HG03025 (cell line): ENCODE measurements at regions not wholly inside any gene's neighbourhood (a gene's known extent, or its start where the extent isn't known, plus 50 kb on each side); places are given as distances from the start of the nearest gene placed in this dataset.
"Not testable (repeated sequence)": the region's sequence is repeated elsewhere in the genome, so short reads cannot be mapped to it uniquely, and the experiment has no call there.

Experiments
- ATAC-seq: cut with Tn5 transposase; IDR thresholded peaks from one replicate; pipeline ENCODE4 v1.9.1; 2021; ENCODE audit warnings: mild to moderate bottlenecking, moderate library complexity; ENCODE audit not compliant: unreplicated experiment, low FRiP score

DNA sequence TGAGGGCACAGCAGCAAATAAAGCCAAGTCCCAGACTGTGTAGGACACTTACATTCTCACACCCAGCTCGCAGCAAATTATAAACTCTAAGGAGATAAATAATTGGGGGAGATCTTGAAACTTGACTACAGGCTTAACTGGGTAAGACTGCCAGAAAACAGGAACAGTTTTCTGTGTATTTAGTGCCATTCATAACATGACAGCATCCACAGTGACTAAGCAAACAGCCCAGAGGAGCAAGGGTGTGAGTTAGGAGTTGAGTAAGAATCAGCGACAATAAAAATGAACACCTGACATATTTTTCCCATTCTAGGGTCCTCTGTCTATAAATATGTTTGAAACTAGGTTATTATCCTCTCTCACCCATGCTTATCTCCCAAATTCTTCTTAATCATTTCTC lies 370.9 kb upstream of the WWC1 start:
- ATAC-seq = no peak

GRCh38 chr5:167921796-167922195 lies 369.6 kb upstream of the WWC1 start:
- ATAC-seq = no peak

DNA sequence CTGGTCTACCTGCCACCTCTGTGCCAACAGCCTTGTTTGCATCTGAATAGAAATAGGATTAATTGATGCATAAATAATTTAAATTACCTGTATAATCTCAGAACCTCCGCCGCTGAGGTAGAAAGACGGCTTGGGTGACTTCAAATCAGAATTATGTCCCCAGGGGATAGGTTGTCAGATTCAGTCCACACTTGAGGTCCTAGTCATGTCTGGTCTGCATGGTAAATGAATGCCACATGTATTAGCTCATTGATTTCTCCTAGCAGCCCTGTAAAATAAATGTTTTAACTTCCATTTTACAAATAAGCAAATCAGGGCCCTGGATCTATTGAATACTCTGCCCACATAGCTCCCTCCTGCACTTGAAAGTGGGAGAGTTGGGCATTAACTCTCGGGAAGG lies 368.0 kb upstream of the WWC1 start:
- ATAC-seq = no peak

GRCh38 chr5:167929841-167930240 lies 361.6 kb upstream of the WWC1 start:
- ATAC-seq = no peak

DNA sequence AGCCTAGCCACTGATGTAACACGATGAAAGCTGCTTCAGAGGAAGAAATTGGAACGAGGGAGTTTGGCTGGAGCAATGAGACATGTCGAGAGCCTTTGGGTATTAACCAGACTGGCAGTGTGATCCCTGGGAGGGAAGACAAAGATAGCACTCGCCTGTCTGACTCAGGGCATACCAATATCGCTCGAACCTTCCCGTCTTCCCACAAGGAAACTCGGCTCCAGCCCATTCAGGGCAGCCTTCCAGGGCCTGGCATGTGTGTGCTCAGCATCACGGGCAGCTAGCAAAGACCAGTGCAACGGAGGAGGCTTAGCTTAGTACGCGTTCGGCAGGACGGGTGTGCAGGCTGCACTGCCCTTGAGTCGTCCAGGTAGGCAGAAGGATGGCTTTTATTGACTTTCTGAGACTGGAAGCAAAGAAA lies 356.9 kb upstream of the WWC1 start:
- ATAC-seq = no peak

DNA sequence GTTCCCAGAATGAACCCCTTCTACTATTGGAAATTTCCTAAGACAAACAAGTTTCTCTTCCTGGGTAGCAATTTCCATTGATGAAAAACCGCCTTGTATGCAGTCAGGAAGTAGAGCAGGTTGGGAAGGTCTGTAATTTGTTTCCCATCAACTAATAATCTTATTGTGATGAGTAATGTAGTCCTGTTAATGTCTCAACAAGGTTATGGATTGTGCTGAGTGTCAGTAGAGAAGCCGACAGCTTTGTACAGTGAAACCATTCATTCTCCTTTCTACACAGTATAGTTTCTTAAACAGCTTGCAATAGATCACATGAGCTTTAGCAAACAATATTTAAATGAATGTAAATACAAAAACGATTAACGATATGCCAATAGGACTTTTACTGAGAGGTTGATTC lies 355.4 kb upstream of the WWC1 start:
- ATAC-seq = no peak

DNA sequence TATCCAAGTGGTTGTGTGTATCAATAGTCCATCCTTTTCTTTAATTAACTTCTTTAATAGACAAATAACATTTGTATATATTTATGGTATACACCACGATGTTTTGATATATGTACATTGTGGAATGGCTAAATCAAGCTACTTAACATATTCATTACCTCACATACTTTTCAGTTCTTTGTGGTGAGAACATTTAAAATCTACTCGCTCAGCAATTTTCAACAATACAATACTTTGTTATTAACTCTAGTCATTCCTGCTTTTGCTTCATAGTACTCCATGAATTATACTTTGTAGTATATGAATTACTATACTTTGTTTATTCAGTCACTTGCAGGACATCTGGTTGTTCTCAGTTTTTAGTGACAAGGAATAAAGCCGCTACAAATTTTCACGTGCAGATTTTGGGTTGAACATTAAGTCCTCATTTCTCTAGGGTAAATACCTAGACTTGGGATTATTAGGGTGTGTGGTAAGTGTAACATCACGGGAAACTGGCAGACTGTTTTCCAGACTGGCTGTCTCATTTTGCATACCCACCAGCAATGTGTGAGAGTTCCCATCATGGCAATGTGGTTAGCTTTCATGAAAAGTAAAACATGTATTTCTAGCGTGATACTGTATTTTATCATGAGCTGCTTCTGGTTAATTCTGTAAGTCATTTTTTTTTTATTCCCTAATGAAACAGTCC lies 354.4 kb upstream of the WWC1 start:
- no peak for ATAC-seq

DNA sequence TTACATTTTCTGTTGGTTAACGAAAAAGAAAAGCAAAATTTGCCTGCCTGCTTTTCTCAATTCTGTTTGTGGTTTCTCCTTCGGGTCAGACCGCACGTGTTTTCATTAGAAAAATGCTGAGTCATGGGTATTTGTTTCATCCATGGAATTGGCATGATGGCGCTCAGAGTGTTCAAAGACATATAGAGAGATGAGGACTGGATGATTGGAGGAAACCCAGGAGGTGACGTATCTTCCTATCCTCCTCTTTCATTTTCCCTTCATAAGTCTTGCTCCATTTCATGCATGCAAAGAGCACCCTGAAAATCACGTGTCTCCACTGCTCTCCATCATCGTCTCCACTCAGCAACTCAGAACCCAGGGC lies 353.8 kb upstream of the WWC1 start:
- ATAC-seq = no peak

GRCh38 chr5:167939686-167940085 lies 351.8 kb upstream of the WWC1 start:
- no peak for ATAC-seq

DNA sequence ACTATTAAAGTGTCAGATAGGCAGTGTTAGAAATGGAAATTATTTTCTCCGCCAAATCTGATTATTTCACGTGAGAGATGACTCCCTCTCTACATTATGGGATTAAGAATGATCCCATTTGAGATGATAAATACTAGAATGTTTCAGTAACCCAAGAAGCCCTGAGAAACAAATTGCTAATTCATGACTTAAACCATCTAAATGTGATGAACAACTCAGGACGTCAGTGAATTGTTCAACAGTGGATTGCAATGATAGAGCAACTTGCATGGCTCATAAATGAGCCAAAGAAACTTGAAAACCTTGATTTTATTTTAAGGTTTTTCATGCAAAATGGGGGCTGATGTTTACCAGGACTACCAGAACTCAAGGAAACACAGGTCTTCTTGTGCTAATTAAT lies 350.5 kb upstream of the WWC1 start:
- no peak for ATAC-seq

DNA sequence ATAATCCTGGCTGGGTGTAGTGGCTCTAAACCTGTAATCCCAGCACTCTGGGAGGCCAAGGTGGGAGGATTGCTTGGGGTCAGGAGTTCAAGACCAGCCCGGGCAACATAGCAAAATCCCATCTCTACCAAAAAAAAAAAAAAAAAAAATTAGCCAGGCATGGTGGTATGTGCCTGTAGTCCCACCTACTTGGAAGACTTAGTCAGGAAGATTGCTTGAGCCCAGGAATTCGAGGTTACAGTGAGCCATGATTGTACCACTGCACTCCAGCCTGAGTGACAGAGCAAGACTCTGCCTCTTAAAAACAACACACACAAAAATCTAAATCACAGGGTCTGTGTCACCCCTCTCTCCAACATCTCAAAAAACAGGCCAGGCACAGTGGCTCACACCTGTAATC lies 349.9 kb upstream of the WWC1 start:
- ATAC-seq = not testable (repeated sequence)

DNA sequence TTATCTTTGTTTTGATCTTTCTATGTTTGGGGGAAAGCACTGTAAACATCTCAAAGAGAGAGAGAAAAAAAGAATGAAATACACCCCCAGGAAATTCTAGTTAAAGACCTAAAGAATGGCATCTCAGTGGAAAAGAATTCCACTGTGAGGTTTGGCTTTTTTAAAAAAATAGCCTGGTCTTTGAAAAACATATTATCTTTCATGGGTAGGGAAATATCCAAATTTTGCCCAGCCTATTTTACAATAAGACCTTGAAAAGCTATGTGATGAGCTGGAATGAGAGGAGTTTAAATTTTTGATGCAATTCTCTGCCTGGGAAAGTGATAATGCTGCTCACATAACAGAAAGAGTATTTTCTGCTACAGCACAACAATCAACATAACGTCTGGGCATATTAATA lies 348.1 kb upstream of the WWC1 start:
- ATAC-seq = no peak

- no peak for ATAC-seq
These were observed 347.2 kb upstream of the WWC1 start for GRCh38 chr5:167944121-167944852.

DNA sequence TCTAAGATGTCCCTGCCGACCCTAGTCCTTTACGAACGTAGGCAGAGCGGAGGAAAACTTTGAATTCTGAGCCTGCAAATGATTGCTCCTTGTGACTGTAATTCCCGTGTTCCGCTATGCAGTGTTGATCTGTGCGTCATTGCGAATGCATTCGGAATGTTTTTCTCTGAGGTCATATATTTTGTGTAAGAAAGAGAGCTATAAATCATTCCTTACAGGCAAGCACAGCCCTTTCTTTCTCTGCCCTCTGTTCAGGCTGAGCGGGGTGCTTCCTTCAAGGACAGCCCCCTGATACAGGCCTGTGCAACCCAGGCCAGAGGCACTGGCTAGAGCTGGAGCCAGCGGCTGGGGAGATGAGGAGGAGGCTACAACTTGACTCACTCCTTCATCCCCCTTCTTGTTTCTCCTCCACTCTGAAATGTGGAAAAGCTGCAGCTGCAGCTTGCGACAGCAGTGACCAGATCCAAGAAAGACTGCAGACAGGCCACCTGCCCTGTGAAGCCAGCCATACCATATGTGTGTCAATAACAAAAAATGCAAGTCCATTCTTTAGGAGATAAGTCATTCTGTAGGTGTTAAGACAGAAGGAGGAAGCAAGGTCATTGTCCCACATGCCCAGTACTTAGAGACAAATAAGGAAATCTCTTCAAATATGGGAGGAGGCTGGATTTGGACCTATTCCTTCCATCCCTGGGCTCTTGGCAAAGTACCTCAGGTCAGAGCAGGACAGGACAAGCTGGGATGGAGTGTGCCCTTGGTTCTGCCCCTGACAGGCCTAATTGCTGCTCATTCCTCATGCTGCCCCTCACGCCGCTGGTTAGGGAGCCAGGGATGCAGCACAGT lies 345.7 kb upstream of the WWC1 start:
- no peak for ATAC-seq

- ATAC-seq = no peak
These were observed 344.1 kb upstream of the WWC1 start for GRCh38 chr5:167947306-167947705.

DNA sequence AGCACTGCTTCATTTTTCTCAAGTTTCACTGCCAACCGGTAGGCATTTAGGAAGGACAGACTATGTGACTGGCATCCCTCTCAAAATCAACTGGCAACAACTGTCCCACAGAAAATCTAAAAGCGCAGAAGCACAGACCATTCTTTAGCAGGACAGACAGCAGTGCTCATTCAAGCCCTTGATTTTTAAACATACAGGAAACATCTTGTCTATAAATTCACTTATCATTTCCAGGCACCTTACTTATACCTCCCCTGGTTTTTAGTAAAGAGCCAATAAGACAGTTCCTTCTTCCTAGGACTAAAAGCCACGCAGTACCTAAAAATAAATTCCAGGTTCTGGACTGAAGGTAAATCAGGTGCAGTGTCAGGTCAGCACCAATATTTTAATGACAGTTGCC lies 343.2 kb upstream of the WWC1 start:
- no peak for ATAC-seq

- ATAC-seq = no peak
These were observed 342.0 kb upstream of the WWC1 start for GRCh38 chr5:167949435-167949834.

- ATAC-seq = no peak
These were observed 341.2 kb upstream of the WWC1 start for GRCh38 chr5:167950126-167950721.

DNA sequence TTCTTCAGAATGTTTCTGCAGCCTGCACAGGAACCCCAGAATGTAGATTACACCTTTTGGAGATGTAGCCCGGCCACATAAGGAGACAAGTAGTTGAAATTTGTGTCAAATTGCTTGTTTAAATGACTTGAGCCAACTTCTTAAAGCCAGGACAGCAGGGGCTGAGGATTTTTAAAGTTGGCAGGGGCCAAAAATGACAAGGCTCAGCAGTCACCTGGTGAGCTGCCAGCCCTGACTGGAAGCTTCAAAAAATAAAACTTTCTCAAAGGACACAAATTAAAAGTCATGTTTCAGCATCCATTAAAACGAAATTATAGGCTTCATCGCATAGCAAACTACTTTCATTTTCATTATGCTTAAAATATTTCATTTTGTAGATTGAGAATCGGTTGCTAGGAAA lies 340.3 kb upstream of the WWC1 start:
- ATAC-seq = no peak

DNA sequence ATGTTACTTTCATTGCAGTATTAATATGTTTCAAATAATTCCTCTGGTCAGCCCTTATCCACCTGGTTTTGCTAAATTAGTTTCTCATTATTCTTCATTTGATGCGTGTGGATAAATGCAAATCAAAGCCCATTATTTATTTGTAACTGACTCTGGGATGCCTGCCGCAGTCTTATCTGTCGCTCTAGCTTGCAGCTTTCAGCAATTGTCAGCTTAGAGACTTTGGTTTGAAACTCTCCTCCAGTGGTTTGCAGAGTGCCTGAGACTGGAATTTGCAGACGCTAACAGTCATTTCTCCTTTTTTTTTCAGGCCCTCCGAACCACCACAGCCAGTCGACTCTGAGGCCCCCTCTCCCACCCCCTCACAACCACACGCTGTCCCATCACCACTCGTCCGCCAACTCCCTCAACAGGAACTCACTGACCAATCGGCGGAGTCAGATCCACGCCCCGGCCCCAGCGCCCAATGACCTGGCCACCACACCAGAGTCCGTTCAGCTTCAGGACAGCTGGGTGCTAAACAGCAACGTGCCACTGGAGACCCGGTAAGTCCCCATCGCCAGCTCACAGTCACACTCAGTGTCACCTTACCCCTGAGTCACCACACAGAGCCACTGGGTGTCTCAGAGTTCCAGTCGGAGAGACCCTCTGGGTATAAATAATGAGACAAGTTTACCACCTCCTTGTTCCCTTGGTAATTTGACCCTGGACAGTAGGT lies 339.0 kb upstream of the WWC1 start:
- no peak for ATAC-seq
